Head of caudate nucleus (tissue), 42 donors: ENCODE measurements at regions not wholly inside any gene's neighbourhood (a gene's known extent, or its start where the extent isn't known, plus 50 kb on each side); places are given as distances from the start of the nearest gene placed in this dataset.
A peak's percentile ranks its signal among the peaks of the same experiment; 100 is the strongest.

Experiments
- DNase-seq, 42 donors: peaks; one replicate each; pipeline versions ENCODE4 v3.0.0 to v3.0.0-alpha.2; 2020 to 2021; ENCODE audit warnings: mixed read lengths in 7 of 42
- intact Hi-C: fragments of 100-400 bp; cut with DNase I; formaldehyde crosslinking; loops from one replicate; pipeline ENCODE4 v1.15.0; 2022

DNA sequence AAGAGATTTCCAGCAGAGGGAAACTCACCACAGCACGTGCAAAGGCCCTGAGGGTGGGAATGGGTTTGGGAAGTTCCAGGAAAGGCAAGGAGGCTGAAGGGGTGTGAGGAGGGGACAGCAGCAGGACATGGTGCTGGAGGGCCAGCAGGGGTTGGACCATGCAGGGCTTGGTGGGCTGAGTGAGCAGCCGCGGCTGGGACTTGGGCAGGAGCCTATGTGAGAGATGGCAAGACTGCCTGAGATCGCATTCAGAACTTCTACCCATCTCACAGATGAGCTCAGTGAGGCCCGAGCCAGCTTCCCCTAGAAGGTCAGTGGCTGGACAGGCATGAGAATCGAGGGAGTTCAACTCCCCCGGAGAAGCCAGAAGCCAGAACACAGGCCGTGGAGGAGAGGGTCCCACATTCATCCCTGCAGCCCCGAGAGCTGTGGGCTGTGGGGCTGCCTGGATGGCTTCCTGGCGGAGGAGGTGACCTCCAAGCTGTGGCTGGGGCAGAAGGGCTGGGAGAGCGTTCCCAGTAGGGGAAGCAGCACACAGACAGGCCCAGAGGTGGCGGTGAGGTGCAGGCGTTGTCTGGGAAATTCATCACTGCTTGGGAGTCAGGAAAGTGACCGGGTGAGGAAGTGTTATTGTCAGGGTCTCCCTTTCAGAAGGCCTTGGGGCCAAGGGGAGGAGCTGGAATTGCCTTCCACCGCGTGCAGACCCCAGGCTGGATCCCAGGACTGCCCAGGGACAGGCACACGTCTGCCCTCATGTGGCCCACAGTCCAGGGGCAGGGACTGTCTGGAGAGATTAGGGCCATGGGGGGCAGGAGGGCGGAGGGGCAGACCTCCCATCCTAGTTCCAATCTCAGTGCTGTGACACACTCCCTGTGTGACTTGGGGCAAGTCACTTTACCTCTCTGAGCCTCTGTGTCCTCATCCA lies 103.8 kb downstream of the CEBPB start:
- intact Hi-C loops = no loop called here
- no peak for DNase-seq

DNA sequence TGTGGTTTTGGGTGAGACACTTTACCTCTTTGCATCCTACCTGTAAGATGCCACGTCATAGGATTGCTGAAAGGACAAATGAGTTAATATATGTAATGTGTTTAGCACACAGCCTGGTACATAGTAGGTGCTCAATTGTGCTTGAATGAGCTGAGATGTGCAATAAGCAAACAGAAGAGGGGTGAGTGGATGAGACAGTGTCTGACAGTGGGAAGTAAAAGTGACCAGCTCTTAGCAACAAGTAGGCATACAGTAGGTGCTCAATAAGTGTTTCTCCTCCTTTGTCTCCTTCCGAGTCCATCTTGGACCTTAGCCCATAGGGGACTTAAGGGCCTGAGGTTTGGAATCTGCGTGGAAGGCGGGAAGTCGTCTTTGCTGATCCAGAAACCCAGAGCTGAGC lies 104.7 kb downstream of the CEBPB start:
- DNase-seq = no peak
- intact Hi-C loops = no loop called here

DNA sequence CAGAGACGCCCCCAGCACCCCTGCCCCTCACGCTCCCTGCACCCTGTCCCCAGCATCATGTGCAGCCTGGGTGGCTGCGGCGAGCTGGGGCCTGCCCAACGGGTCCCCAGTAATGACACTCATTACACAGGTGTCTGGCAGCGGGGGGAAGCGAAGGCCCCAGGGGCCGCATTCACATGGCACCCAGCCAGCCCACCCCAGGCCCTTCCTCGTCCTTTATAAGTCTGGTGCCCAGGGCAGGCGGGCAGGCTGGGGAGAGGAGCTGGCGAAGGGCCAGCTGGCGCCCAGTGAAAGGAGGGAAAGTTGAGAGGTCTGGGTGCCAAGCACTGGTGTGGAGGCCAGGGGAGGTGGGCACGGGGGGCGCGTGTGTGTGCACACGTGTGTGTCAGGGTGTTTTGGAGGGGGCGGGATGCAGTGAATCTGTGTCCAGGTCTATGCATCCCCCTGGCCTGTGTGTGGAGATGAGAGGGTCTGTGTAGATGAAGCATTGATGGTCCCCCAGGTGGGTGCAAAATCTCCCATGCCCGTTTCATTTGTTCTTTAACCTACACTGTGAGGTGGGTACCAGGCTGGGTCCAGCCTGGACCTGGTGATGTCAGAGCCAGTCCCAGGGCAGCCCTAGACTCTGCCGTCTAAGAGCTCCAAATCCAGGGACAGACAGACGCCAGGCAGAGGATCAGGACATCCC lies 105.3 kb downstream of the CEBPB start:
- intact Hi-C loops = no loop called here
- DNase-seq = peak in 3 of 42 donors; percentile 27 to 46 (median 35)

GRCh38 chr20:50296450-50297375 lies 106.1 kb downstream of the CEBPB start:
- DNase-seq = no peak
- intact Hi-C loops = no loop called here

GRCh38 chr20:50297498-50298376 lies 107.1 kb downstream of the CEBPB start:
- intact Hi-C loops = no loop called here
- DNase-seq = peak in 1 of 42 donors; percentile 53

GRCh38 chr20:50298554-50299324 lies 108.1 kb downstream of the CEBPB start:
- no peak for DNase-seq
- intact Hi-C loops = no loop called here

DNA sequence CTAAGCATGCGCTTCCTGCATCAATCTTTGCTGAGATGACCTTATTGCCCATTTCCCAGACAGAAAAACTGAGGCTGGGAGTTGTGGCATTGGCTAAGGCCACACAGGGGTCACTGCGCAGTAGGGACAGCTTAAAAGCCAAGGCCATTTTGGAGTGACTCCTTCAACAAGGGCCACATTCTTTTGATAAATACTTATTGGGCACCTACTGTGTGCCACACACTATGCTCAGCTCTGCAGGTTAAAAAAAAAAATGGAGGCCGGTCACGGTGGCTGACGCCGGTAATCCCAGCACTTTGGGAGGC lies 108.6 kb downstream of the CEBPB start:
- DNase-seq = no peak
- intact Hi-C loops = no loop called here

- intact Hi-C loops = loop anchor here (10.0 kb wide), 1 partner anchor 106 kb away; the partner anchor contains the start of gene CEBPB
- no peak for DNase-seq
These were observed 110.5 kb downstream of the CEBPB start for GRCh38 chr20:50301165-50301564.

GRCh38 chr20:50301712-50302111 lies 111.1 kb downstream of the CEBPB start:
- no peak for DNase-seq
- intact Hi-C loops = loop anchor here (10.0 kb wide), 1 partner anchor 107 kb away; the partner anchor contains the start of gene CEBPB

- intact Hi-C loops = loop anchor here (10.0 kb wide), 1 partner anchor 108 kb away; the partner anchor contains the start of gene CEBPB
- no peak for DNase-seq
These were observed 111.9 kb downstream of the CEBPB start for GRCh38 chr20:50302341-50303057.

- intact Hi-C loops = loop anchor here (10.0 kb wide), 1 partner anchor 109 kb away; the partner anchor contains the start of gene CEBPB
- DNase-seq = peak in 40 of 42 donors; percentile 36 to 86 (median 62)
These were observed 113.2 kb downstream of the CEBPB start for GRCh38 chr20:50303573-50304500.

- intact Hi-C loops = loop anchor here (10.0 kb wide), 1 partner anchor 110 kb away; the partner anchor contains the start of gene CEBPB
- peak in 7 of 42 donors; percentile 3 to 63 (median 31) for DNase-seq
These were observed 113.8 kb downstream of the CEBPB start for GRCh38 chr20:50304501-50304856.

DNA sequence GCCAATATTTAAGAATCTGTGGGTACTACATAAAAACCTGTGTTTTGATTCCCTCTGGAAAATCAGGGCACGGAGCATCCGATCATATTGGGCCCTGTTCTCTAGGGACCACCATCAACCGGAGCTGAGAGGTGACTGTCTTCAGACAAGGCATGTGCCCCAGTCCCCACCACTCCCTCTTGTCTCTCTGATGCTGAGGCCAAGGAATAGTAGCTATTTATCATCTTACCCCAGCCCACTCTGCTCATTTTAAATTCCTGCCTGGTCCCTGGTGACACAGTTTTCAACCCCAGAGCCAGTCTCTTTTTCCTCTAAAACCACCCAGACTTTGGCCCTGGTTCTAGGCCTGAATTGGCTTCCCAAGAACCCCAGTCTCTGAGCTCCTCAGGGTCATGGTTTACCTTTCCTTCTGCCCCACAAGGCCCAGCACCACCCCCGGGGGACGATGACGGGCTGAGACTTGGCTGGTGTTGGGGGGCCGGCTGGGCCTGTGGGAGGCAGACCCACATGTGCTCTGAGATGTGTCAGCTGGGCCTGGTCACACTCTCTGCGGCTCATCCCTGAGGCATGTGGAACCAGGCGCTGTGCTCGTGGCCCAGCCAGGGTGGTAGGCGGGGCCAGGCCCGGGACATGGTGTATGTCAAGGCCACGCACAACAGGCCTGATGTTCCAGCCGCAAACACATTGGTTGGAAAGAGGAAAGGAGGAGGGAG lies 114.4 kb downstream of the CEBPB start:
- DNase-seq = peak in 1 of 42 donors; percentile 32

GRCh38 chr20:50305636-50306477 lies 115.2 kb downstream of the CEBPB start:
- intact Hi-C loops = loop anchor here (10.0 kb wide), 1 partner anchor 111 kb away; the partner anchor contains the start of gene CEBPB
- DNase-seq = peak in 41 of 42 donors; percentile 42 to 94 (median 71)

More for the DNA sequence above, 114.4 kb downstream of the CEBPB start:
- intact Hi-C loops = loop anchor here (10.0 kb wide), 1 partner anchor 110 kb away; the partner anchor contains the start of gene CEBPB
